Activated naive CD4-positive, alpha-beta T cell (primary cell): ENCODE measurements at regions not wholly inside any gene's neighbourhood (a gene's known extent, or its start where the extent isn't known, plus 50 kb on each side); places are given as distances from the start of the nearest gene placed in this dataset.

ENCODE experiments used
- DNase-seq, 4 experiments: peaks; one replicate each; lab custom pipeline; 2025; lab: John Stamatoyannopoulos, UW

DNA sequence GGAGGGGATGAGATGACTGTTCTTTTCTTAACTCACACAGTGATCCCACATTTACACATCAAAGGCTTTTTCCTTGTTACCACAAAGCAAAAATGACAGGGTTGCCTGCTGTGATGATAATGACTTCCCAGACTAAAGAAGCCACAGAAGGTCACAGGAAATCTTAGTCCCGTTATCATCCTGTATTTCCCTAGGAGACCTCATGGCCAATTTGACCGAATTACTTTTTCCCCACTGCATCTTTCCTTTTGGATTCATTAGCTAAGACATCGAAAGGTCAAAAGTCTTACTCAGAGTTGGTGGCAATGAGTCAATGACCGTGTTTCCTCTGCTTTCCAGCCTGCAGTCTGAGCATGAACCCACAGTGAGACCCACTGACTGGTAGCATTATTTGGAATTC lies 130.1 kb upstream of the INHBA start:
- no peak for DNase-seq

DNA sequence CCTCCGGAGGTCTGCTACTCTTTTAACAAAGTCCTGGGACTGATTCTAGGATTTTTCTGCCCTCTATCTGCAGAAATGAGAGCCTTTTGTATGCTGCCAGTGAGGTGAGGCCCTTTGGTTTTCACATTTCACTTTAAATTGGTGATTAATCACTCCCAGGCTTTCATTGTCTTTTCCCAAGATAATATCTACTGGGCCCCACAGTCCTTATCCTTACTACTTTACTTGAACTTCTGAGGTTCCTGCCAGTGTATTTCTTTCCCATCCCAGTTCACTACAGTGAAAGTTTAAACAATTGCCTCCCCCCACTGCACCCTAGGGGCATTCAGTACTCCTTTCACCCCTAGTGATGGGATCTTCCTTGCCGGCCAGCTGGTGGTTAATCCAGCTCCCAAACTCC lies 127.4 kb upstream of the INHBA start:
- no peak for DNase-seq

DNA sequence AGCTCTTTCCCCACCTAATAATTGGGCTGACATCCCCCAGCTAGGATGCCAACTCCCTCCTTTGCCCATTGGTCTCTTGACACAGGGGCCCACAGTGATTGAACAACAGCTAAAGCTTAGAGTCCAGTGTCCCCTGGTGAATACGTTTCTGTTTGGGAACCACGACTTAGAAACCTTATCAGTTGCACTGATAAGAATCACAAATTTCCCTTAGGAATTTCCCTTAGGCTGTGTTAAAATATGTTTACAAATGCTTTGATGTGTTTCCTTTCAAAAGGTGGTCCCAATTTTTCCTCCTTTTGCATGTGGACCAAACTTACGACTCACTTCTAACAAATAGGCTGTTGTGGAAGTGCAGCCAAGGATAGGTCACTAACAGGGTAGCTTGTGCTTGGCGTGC lies 126.0 kb upstream of the INHBA start:
- DNase-seq: no peak

DNA sequence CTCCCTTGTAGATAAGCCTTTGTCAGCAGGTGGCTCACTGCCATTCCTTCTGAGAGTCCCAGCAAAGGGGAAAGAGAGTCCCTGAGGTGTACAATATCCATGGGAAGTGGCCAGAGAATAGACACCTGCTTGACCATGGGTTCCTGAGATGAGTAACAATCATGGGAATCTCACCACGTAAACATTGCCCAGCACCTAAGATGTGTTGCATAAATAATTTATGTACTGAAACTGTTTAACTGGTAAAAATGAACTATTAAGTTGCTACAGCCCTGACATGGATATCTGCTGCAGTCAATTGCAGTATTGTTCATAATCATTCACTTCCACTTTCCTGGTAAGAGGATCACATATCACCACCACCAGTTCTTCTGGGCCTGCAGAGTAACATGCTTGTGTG lies 123.8 kb upstream of the INHBA start:
- no peak for DNase-seq

DNA sequence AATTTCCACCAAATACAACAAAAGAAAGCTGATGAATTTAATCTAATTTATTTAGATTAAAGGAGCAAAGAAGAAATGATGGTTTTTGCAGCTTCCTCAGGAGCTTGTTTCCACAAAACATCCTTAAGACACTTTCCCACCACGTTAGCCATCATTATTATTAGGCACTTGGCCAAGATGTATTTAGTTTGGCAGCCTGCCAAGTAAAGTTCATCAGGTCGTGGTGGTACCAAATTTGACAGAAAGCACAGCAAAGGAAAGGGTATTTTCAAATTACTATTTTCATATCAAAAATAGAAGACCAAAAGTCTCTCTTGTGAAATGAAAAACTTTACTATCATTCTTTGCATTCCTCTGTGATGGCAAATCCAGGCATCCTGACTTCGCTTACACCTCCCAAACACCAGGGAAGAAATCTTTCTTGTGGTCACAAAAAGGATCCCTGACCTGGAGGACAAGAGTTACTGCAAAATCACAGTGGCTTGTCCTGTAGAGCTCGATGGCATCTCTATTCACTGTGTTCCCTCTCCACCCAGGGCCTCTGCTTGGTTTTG lies 123.1 kb upstream of the INHBA start:
- no peak for DNase-seq

DNA sequence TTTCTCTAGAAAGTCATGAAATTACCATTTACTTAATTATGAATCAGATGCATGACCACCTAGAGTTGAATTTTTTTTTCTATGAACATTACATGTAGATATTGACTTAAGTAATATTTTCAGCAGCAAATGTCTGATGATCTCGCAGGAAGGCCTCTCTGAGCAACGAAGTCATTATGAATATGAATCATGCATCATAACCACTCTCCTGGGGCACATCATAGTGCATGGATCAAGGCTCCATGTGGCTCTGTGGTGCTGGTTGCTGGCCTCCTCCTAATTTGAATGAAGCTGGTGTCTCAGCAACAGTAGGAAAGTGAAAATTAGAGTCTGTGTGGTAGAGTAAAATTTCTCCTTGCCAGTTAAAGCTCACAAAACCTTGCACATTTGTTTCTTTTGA lies 121.4 kb upstream of the INHBA start:
- no peak for DNase-seq

DNA sequence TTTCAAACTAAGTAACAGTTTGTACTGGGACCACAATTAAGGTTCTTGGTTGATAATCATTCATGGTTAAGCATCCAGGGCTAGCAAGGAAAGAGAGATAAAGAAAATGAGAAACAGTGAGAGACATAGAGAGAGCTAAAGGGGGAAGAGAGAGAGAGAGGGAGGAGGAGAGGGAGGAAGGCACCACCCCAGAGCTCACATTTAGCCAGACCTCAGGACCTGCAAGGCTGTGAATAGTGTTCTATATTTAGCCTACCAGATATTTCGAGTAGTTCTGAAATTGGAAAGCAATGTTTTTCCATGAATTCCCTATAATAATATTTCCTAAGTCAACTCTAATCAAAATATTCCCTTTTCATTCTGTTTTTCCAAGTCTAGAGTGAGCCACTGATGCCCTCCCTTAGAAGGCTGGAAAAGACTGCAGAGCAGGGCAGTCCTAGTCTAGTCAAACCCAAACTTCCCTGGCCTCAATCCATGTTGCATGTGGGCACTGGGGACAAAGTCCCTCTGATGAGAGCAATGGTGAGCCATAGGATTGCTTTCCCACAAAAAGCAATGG lies 119.4 kb upstream of the INHBA start:
- no peak for DNase-seq

DNA sequence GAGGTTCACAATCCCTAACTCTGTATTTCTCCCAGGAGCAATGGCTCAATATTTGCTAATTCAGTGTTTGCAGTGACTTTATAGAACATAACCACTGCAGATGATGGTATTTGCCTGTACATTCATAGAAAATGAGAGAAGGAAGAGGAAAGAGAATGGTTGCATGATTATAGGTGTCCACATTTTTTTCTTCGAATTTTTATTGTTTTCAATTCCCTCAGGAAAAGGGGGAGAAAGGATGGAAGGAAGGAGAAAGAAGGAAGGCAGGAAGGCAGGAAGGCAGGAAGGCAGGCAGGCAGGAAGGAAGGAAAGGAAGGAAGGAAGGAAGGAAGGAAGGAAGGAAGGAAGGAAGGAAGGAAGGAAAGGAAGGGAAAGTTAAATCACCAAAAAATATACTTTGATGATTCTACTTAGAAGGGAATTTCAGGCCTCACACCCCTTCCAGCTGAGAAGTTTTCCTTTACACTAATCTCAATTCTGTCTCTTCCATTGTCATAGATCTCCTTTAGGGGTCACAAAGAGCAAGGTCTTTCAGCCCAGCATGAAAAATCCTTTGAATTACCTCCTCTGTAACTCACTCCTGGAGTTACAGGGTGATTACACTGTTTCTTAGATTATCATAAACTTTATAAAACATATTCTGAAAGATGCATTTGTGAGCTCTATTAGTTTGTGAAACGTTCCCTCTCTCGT lies 118.8 kb upstream of the INHBA start:
- no peak for DNase-seq

DNA sequence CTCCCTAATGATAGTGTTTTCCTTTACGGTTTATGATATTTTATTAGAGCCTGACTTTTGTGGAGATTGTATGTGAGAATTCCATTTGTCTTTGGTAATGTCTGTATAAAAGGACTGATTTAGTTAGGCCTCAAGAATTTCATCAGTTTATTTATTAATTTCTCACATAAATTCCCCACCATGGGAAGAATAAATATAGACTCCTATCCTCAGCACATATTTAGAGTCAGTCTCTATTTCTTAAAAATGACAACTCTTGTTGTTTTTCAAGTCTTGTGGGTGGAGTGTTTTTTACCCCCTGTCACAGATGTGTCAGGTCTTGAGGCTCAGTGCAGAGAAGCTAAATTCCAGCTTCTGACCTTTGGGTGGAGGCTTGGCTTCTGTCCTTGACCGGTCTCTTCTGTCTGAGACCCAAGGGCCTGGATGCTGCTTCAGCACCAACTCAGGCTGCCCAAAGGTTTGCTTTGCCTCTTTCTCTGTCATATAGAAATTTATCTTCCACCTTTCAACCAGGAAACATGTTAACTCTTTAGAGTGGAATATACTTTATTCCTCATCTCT lies 117.3 kb upstream of the INHBA start:
- no peak for DNase-seq

DNA sequence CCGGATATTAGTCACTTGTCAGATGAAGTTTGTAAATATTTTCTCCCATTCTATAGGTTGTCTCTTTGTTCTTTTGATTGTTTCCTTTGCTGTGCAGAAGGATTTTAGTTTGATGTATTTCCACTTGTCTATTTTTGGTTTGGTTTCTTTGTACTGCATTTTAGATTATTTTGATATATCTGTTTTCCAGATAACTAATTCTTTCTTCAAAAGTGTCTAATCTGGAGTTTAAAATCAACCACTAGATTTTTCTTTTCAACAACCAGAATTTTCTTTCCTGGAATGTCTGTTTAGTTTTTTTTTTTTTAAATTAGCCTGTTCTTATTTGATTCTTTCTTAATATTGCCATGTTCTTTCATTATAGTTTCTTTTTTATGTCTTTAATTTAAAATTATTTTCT lies 116.8 kb upstream of the INHBA start:
- DNase-seq: no peak

DNA sequence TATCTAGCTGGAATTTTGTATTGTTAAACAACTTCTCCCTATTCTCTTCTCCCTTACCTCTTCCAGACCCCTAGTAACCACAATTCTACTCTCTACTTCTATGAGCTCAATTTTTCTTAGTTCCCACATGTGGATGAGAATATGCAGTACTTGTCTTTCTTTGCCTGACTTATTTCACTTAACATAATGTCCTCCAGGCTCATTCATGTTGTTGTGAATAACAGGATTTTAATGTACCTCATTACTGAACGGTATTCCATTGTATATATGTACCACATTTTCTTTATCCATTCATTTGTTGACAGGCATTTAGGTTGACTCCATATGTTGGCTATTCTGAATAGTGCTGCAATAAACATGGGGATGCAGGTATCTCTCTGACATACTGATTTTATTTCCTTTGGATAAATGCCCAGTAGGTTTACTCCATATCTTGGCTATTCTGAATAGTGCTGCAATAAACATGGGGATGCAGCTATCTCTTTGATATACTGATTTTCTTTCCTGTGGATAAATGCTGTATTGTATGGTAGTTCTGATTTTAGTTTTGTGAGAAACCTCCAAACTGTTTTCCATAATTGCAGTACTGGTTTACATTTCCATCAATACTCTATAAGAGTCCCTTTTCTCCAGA lies 116.0 kb upstream of the INHBA start:
- no peak for DNase-seq

DNA sequence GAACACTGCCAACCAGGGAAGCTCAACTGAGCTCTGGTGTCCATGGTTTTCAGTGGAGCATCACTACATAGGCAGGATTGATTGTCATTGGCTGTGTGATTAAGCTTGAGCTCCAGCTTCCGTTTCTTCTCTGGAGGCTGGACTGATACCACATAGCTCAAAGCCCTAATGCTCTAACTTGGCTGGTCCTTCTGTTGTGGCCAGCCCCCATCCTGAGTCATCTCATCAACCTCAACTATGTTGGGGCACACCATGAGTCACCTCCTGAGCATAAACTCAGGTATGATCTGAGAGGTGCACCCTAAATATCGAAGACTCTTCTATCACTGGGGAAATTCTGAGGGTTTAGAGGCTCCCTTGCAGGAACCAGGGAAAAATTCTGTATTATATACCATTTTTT lies 114.5 kb upstream of the INHBA start:
- no peak for DNase-seq

DNA sequence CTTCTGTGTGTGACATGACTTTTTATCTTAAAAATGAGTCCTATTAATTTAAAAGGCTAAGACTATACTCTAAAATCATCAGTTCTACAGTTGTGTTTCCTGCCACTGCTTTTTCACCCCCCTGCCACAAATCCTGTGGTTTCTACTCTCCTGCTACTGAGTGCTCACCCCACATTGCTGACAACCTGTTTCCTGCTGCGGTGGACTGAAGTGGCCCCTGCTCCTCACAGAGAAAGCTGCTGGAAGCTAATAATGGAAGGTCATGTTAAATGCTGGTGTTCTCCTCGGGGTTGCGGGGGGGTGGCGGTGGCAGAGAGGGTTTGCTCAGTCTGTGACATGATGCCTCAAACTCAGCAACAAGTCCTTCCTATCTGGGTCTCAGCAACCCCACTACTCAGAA lies 113.2 kb upstream of the INHBA start:
- DNase-seq: no peak

DNA sequence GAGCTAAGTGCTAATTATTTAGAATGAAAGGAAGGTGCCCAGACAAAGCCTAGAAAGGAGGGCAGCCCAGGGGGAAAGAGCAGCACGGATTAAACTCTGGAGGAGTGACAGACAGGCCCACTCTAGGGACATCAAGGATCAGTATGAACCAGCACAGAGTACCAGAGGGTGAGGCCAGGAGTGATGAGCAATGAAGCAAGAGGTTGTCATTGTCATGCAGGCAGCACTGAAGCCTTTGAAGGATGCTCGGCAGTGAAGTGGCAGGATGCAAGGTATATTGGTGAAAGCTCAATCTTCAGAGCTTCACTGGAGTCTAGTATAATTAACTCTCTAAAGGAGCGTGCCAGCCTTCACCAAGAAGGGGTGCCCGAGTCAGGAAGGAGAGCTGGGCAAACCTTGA lies 112.0 kb upstream of the INHBA start:
- no peak for DNase-seq

DNA sequence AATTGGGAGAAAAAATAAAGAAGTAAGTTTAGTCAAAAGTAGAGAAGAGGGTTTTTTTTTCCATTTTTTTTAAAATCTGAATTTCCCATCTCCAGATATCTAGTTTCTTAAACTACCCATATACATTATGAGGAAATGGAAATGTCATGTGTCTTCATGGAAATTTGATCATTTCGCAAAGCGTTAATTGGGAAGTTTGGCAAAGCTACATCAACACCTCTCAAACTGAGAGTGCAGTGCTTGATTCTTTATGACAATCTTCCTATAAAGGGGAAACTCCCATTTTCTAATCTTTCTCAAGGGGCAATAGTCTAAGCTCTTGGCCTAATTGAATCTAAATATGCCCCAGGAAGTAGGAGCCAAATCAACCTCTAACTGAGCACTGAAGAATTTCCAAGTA lies 110.4 kb upstream of the INHBA start:
- DNase-seq: no peak

DNA sequence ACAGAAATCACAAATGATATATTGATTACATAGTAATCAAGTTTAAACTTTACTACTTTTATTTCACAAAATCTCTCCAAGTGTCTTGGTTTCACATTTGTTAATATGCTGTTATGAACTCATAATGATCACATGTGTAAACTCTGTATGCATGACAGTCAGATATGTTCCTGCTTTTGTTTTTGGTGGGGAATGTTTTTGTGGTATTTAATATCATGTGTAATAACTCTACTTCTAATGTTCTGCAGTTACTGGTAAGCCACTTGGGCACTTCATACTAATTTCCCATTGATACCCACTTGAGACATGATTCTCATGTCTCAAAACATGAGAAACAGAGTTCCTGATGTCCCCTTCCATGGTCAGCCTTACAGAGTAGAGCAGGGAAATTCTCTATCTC lies 109.1 kb upstream of the INHBA start:
- DNase-seq: no peak

DNA sequence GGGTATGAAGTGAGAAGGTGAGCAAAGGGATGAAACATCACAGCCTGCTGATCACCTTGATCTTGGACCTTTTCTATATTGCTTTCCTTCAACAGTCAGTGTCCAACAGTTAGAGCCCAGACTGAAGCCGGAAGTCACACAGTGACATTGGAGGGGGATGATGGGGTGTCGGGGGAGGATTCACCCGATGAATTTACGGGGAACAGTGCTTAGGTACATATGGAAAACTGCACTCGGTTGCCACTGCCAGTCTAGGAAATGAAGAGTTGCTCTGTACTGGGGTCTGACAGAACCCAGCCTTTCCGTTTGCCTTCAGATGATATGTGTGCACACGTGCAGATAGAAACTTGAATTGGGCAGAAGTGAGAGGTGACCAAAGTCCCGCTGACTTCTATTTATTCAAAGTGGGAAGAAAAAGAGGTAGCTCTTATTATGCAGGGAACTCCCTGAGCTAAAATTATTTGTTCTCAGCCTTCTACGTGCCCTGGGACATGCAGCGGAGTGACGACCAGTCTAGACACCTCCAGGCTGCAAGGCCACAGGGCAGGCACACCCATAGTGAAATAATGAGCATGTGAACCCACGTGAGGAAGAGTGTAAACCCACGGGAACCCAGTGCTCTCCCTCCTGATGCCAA lies 107.2 kb upstream of the INHBA start:
- DNase-seq: no peak

DNA sequence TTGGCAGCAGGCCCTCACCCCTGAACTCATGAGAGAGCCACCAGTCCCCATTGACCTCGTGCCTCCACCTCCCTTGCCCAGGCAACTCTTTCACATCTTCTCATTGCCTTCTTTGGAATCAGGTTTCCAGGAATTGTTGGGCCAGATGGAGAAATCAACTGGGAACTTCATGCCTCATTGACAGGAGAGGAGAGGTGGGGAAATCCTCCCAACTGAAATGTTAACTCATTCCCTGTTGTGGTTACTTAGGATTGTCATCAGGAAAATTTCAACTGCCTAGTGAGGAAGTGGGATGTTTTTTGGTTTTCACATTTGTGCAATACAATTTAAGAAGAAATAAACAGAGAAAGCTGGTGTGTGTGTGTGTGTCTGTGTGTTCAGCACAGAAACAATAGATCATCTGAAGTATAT lies 106.6 kb upstream of the INHBA start:
- DNase-seq: no peak

DNA sequence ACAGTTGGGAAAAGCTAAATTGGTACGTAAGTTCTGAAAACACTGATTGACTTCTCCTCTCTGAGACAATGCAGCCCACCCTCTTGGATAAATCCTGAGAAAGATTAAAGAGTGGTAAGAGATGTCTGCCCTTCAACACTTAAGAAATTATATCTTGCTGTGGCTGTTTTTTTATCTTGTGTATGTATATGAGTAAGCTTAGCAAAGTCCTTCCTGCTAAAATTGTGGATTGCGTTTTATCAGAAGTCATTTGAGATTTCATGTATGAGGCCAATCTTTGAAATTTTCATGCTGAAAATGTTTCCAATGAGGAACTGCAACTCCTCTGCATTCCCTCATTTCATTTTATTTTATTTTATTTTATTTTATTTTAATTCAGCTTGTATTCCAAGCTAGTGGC lies 106.2 kb upstream of the INHBA start:
- no peak for DNase-seq

DNA sequence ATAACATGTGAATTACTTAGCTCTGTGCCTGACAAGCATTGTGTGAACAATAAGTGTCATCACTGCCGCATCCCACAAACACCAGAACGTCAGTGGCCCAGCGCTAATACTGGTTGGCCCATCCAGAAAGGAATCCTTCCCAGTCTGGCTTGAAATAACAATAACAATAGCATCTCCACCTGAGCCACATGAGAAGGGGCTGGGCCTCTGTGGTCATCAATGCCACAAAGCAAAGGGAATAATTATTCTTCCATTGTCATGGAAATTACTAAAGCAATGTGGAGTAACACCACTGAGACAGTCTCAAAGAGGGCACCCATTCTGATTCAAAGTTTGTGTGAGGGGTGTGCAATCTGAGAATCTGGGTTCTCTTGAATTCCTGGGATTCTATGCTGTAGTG lies 105.7 kb upstream of the INHBA start:
- DNase-seq: no peak

DNA sequence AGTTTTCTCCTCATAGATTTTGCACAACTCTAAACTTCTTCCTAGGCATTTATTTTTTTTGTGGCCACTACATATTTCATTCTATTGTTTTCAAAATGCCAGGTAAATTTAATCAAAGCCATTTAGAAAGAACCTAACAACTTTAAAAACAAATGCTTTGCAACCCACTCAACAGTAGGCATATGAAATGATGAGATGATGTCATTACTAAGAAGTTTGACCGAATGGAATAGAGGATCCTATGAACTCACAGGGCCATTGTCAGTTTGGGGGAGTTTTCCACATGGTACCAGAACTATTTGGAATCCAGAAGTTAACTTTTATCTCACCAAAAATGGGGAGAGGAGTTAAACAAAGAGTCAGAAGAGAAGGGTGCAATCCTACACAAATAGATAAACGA lies 100.7 kb upstream of the INHBA start:
- no peak for DNase-seq

DNA sequence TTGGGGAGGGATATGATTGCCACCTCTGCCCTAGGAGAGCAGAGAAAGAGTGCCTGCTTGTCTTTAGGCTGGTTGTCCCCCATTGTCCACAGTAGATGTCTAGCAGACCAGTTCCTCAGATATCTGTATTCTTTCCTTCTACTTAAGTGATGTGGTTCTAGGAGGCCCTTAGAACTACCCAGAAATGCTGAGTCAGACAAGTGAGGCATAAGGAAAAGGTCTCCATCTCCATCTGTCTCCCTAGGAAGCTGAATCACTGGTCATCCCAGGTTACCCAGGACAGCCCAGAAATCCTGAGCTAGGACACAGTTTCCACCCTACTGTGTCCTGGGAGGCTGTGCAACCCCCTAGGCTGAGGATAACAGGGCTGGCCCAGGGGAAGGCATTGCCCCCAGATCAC lies 93.4 kb upstream of the INHBA start:
- no peak for DNase-seq
